ENCODE measurements at regions not wholly inside any gene's neighbourhood (a gene's known extent, or its start where the extent isn't known, plus 50 kb on each side); places are given as distances from the start of the nearest gene placed in this dataset.

GRCh38 chr12:107462428-107463332 lies 222.9 kb upstream of the PWP1 start:
- TF ChIP-seq RAD21 (CRISPR knock-in tag; IDR thresholded peaks at IDR 0.05) (no peak), ATF5 (CRISPR knock-in tag; IDR thresholded peaks at IDR 0.05; ENCODE audit: low read depth) (no peak), PRDM15 (CRISPR knock-in tag; IDR thresholded peaks at IDR 0.05) (no peak), SIN3A (IDR thresholded peaks at IDR 0.05; ENCODE audit: borderline replicate concordance, low read depth, low read length) (no peak), ZZZ3 (CRISPR knock-in tag; IDR thresholded peaks at IDR 0.05; ENCODE audit: borderline replicate concordance) (no peak), PRDM4 (CRISPR knock-in tag; IDR thresholded peaks at IDR 0.05; ENCODE audit: borderline replicate concordance) (no peak), SP2 (CRISPR knock-in tag; IDR thresholded peaks at IDR 0.05) (no peak), CHD2 (IDR thresholded peaks at IDR 0.05; ENCODE audit: low read depth, low read length) (no peak)
